ENCODE measurements at regions not wholly inside any gene's neighbourhood (a gene's known extent, or its start where the extent isn't known, plus 50 kb on each side); places are given as distances from the start of the nearest gene placed in this dataset.

DNA sequence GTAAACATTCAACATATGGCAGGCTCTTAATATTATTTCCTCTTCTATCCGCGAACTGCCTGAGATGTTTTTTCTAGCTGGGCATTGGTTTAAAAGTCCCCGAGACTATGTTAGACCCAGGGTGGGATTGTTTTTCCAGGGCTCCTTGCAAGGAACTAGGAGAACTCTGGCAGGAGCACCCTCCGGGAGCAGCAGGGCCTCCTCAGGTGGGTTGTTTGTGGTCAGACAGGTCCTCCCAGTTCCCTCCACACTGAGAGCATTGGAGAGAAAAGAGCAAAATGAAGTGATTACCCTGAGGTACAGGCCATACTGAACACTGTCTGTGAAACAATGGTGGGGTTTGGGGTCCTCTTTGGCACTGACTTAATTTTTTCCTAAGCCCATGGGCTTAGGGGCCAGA is 115.9 kb upstream of the LGALSL start:
- H3K4ac ChIP-seq (ENCODE audit: low read length) = no peak overlapping the region
- H3K27me3 ChIP-seq (ENCODE audit: control insufficient read depth in 3 of 3, insufficient read depth in 3 of 3, low read depth in 1 of 3, low read length in 3 of 3) = no peaks in the 10 kb centered on the region
- H4K91ac ChIP-seq (ENCODE audit: low read depth, low read length, poor library complexity) = no peak overlapping the region
- no peaks in the 10 kb centered on the region for H3K9me3 ChIP-seq (replicated peaks in 1 of 2; ENCODE audit: control insufficient read depth in 2 of 2, insufficient read depth in 1 of 2, low read depth in 1 of 2, low read length in 2 of 2)
- DNase-seq (ENCODE audit: low spot score) = no peak
- H3K23ac ChIP-seq (ENCODE audit: low read depth, low read length, poor library complexity) = no peak overlapping the region
- no peak overlapping the region for H2BK15ac ChIP-seq (ENCODE audit: low read length)
- no peak overlapping the region for H3K4me3 ChIP-seq (ENCODE audit: low read length in 2 of 2)
- H2BK5ac ChIP-seq (ENCODE audit: low read length) = no peak overlapping the region
- H3K4me2 ChIP-seq (ENCODE audit: insufficient read depth, low read length, poor library complexity, severe bottlenecking) = no peak overlapping the region
- H2BK120ac ChIP-seq (ENCODE audit: low read depth, low read length) = no peak overlapping the region
- H3K36me3 ChIP-seq (replicated peaks in 1 of 2; ENCODE audit: control insufficient read depth in 2 of 2, insufficient read depth in 2 of 2, low read length in 2 of 2) = no peaks in the 10 kb centered on the region
- no peak overlapping the region for H3K18ac ChIP-seq (ENCODE audit: low read length)
- no peak overlapping the region for H4K8ac ChIP-seq (ENCODE audit: low read depth, low read length)
- no CpG with 5 or more reads among the region's 4 CpGs for WGBS, 2 donors (ENCODE audit: extremely low coverage in 2 of 2, insufficient read length in 2 of 2, insufficient replicate concordance in 1 of 2)
- no peak overlapping the region for H3K9ac ChIP-seq (ENCODE audit: low read depth, low read length, poor library complexity)
- H2BK12ac ChIP-seq (ENCODE audit: low read length) = no peak overlapping the region
- peaks cover 0 to 3% of the 10 kb centered on the region in 2 donors for H3K4me1 ChIP-seq (ENCODE audit: control insufficient read depth in 2 of 2, insufficient read depth in 1 of 2, low read depth in 1 of 2, low read length in 2 of 2)
- no peak overlapping the region for H2AK5ac ChIP-seq (ENCODE audit: low read depth, low read length)
- no peak overlapping the region for H3K14ac ChIP-seq (ENCODE audit: low read length)
- H2AFZ ChIP-seq (ENCODE audit: low read length) = no peak overlapping the region
- no peak overlapping the region for H3K27ac ChIP-seq (replicated peaks; ENCODE audit: low read length)
- H3K79me1 ChIP-seq (ENCODE audit: low read depth, low read length) = no peaks in the 10 kb centered on the region

- H3K79me1 ChIP-seq (ENCODE audit: low read depth, low read length) = no peaks in the 10 kb centered on the region
- no peak overlapping the region for H3K4me3 ChIP-seq (ENCODE audit: low read length in 2 of 2)
- H3K27ac ChIP-seq (replicated peaks; ENCODE audit: low read length) = no peak overlapping the region
- no peak overlapping the region for H3K4me2 ChIP-seq (ENCODE audit: insufficient read depth, low read length, poor library complexity, severe bottlenecking)
- H3K36me3 ChIP-seq (replicated peaks in 1 of 2; ENCODE audit: control insufficient read depth in 2 of 2, insufficient read depth in 2 of 2, low read length in 2 of 2) = no peaks in the 10 kb centered on the region
- no peaks in the 10 kb centered on the region for H3K27me3 ChIP-seq (ENCODE audit: control insufficient read depth in 3 of 3, insufficient read depth in 3 of 3, low read depth in 1 of 3, low read length in 3 of 3)
- no peak overlapping the region for H3K4ac ChIP-seq (ENCODE audit: low read length)
- no peak overlapping the region for H4K8ac ChIP-seq (ENCODE audit: low read depth, low read length)
- DNase-seq (ENCODE audit: low spot score) = no peak
- no peak overlapping the region for H3K23ac ChIP-seq (ENCODE audit: low read depth, low read length, poor library complexity)
- no peak overlapping the region for H3K14ac ChIP-seq (ENCODE audit: low read length)
- no peaks in the 10 kb centered on the region for H3K9me3 ChIP-seq (replicated peaks in 1 of 2; ENCODE audit: control insufficient read depth in 2 of 2, insufficient read depth in 1 of 2, low read depth in 1 of 2, low read length in 2 of 2)
- H2BK15ac ChIP-seq (ENCODE audit: low read length) = peak overlapping the region; percentile 29
- peak overlapping the region; percentile 7 for H3K18ac ChIP-seq (ENCODE audit: low read length)
- peaks cover 0 to 3% of the 10 kb centered on the region in 2 donors for H3K4me1 ChIP-seq (ENCODE audit: control insufficient read depth in 2 of 2, insufficient read depth in 1 of 2, low read depth in 1 of 2, low read length in 2 of 2)
- no peak overlapping the region for H2AFZ ChIP-seq (ENCODE audit: low read length)
- H2BK5ac ChIP-seq (ENCODE audit: low read length) = no peak overlapping the region
- H2AK5ac ChIP-seq (ENCODE audit: low read depth, low read length) = no peak overlapping the region
- H2BK120ac ChIP-seq (ENCODE audit: low read depth, low read length) = no peak overlapping the region
- no peak overlapping the region for H3K9ac ChIP-seq (ENCODE audit: low read depth, low read length, poor library complexity)
- H2BK12ac ChIP-seq (ENCODE audit: low read length) = no peak overlapping the region
- WGBS, 2 donors (ENCODE audit: extremely low coverage in 2 of 2, insufficient read length in 2 of 2, insufficient replicate concordance in 1 of 2) = no CpG with 5 or more reads among the region's 5 CpGs
- H4K91ac ChIP-seq (ENCODE audit: low read depth, low read length, poor library complexity) = no peak overlapping the region
These were observed 115.0 kb upstream of the LGALSL start for GRCh38 chr2:64338910-64339500.

DNA sequence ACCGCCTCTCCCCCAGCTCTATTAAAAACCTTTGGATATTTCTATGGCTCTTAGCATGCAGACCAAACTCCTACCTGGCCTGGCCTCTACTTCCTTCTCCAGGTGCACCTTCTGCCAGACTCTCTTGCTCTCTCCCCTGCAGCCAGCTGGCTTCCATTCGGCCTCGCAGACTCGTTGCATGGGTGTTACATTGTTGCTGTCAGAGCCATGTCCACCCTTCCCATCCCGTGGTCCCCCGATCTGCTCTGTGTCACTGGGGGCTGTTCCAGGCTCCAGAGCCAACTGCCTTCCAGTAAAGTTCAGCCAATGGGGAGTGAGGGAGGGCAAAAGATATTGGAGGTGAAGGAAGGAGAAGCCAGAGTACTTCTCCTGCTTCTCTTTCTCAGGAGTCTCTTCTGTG is 112.5 kb upstream of the LGALSL start:
- Histone ChIP-seq H3K36me3 (replicated peaks in 1 of 2; ENCODE audit: control insufficient read depth in 2 of 2, insufficient read depth in 2 of 2, low read length in 2 of 2) (no peaks in the 10 kb centered on the region), H3K79me1 (ENCODE audit: low read depth, low read length) (no peaks in the 10 kb centered on the region), H3K4ac (ENCODE audit: low read length) (no peak overlapping the region), H2AK5ac (ENCODE audit: low read depth, low read length) (no peak overlapping the region), H2AFZ (ENCODE audit: low read length) (no peak overlapping the region), H2BK5ac (ENCODE audit: low read length) (no peak overlapping the region), H3K9me3 (replicated peaks in 1 of 2; ENCODE audit: control insufficient read depth in 2 of 2, insufficient read depth in 1 of 2, low read depth in 1 of 2, low read length in 2 of 2) (no peaks in the 10 kb centered on the region), H3K4me1 (ENCODE audit: control insufficient read depth in 2 of 2, insufficient read depth in 1 of 2, low read depth in 1 of 2, low read length in 2 of 2) (peaks cover 2 to 3% of the 10 kb centered on the region in 2 donors), H3K14ac (ENCODE audit: low read length) (no peak overlapping the region), H4K91ac (ENCODE audit: low read depth, low read length, poor library complexity) (no peak overlapping the region), H3K27ac (replicated peaks; ENCODE audit: low read length) (no peak overlapping the region), H3K18ac (ENCODE audit: low read length) (peak overlapping the region; percentile 40), H2BK15ac (ENCODE audit: low read length) (no peak overlapping the region), H2BK12ac (ENCODE audit: low read length) (no peak overlapping the region), H3K4me3 (ENCODE audit: low read length in 2 of 2) (no peak overlapping the region), H3K9ac (ENCODE audit: low read depth, low read length, poor library complexity) (no peak overlapping the region), H2BK120ac (ENCODE audit: low read depth, low read length) (no peak overlapping the region), H4K8ac (ENCODE audit: low read depth, low read length) (no peak overlapping the region), H3K27me3 (ENCODE audit: control insufficient read depth in 3 of 3, insufficient read depth in 3 of 3, low read depth in 1 of 3, low read length in 3 of 3) (no peaks in the 10 kb centered on the region), H3K23ac (ENCODE audit: low read depth, low read length, poor library complexity) (no peak overlapping the region), H3K4me2 (ENCODE audit: insufficient read depth, low read length, poor library complexity, severe bottlenecking) (no peak overlapping the region)
- DNase-seq (ENCODE audit: low spot score) = no peak
- WGBS, 2 donors (ENCODE audit: extremely low coverage in 2 of 2, insufficient read length in 2 of 2, insufficient replicate concordance in 1 of 2) = no CpG with 5 or more reads among the region's 6 CpGs

DNA sequence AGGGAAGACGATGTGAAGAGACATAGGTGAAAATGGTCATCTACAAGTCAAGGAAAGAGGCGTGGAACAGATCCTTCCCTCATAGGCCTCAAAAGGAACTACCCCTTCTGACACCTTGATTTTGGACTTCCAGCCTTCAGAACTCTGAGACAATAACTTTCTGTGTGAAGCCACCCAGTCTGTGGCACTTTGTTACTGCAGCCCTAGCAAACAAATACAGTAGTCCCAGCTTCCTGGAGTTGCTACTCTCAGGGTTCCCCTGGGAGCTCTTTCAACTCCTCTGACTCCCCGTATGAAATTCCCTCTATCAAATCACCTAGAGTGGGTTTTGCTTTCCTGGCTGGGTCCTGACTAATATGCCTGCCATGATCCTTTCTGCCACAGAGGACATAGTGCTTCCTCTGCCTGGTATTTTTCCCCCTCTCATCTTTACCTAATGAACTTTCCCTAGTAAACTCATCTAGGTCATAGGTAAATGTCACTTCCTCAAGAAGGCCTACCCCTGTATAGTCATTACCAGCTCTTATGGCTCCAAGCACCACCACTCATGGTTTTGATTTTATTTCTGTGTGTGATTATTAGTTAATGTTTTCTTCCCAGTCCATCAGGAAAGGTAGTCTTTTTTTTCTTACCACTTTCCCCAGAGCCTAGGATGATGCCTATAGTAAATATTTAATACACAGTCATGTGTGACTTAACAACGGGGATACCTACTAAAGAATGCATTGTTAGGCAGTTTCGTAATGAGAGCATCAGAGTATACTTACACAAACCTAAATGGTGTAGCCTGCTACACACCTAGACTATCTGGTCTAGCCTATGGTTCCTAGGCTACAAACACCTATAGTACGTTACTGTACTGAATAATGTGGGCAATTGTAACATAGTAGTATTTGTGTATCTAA is 111.5 kb upstream of the LGALSL start:
- Histone ChIP-seq H3K27ac (replicated peaks; ENCODE audit: low read length) (no peak overlapping the region), H3K23ac (ENCODE audit: low read depth, low read length, poor library complexity) (no peak overlapping the region), H3K14ac (ENCODE audit: low read length) (no peak overlapping the region), H3K9ac (ENCODE audit: low read depth, low read length, poor library complexity) (no peak overlapping the region), H4K91ac (ENCODE audit: low read depth, low read length, poor library complexity) (no peak overlapping the region), H2BK5ac (ENCODE audit: low read length) (no peak overlapping the region), H3K4me3 (ENCODE audit: low read length in 2 of 2) (no peak overlapping the region), H2AFZ (ENCODE audit: low read length) (no peak overlapping the region), H4K8ac (ENCODE audit: low read depth, low read length) (no peak overlapping the region), H3K4ac (ENCODE audit: low read length) (no peak overlapping the region), H3K18ac (ENCODE audit: low read length) (no peak overlapping the region), H3K4me1 (ENCODE audit: control insufficient read depth in 2 of 2, insufficient read depth in 1 of 2, low read depth in 1 of 2, low read length in 2 of 2) (peaks cover 2 to 3% of the 10 kb centered on the region in 2 donors), H3K79me1 (ENCODE audit: low read depth, low read length) (no peaks in the 10 kb centered on the region), H2BK12ac (ENCODE audit: low read length) (no peak overlapping the region), H2BK15ac (ENCODE audit: low read length) (no peak overlapping the region), H3K27me3 (ENCODE audit: control insufficient read depth in 3 of 3, insufficient read depth in 3 of 3, low read depth in 1 of 3, low read length in 3 of 3) (no peaks in the 10 kb centered on the region), H3K9me3 (replicated peaks in 1 of 2; ENCODE audit: control insufficient read depth in 2 of 2, insufficient read depth in 1 of 2, low read depth in 1 of 2, low read length in 2 of 2) (no peaks in the 10 kb centered on the region), H2AK5ac (ENCODE audit: low read depth, low read length) (no peak overlapping the region), H3K4me2 (ENCODE audit: insufficient read depth, low read length, poor library complexity, severe bottlenecking) (no peak overlapping the region), H3K36me3 (replicated peaks in 1 of 2; ENCODE audit: control insufficient read depth in 2 of 2, insufficient read depth in 2 of 2, low read length in 2 of 2) (no peaks in the 10 kb centered on the region), H2BK120ac (ENCODE audit: low read depth, low read length) (no peak overlapping the region)
- DNase-seq (ENCODE audit: low spot score) = no peak
- no CpG with 5 or more reads among the region's 6 CpGs for WGBS, 2 donors (ENCODE audit: extremely low coverage in 2 of 2, insufficient read length in 2 of 2, insufficient replicate concordance in 1 of 2)

All from neuronal stem cell (in vitro differentiated cells).